CD4-positive, alpha-beta memory T cell (primary cell): ENCODE measurements at regions not wholly inside any gene's neighbourhood (a gene's known extent, or its start where the extent isn't known, plus 50 kb on each side); places are given as distances from the start of the nearest gene placed in this dataset.
"Not testable (repeated sequence)": the region's sequence is repeated elsewhere in the genome, so short reads cannot be mapped to it uniquely, and the experiment has no call there.

Source experiments
- CTCF ChIA-PET: fragments of 350-600 bp; sonication (Branson Sonifier 250); formaldehyde crosslinking; loops from one replicate; lab custom pipeline; 2021; ENCODE audit warnings: inconsistent platforms; ENCODE audit not compliant: partially characterized antibody; lab: Charles Lee
- POLR2A ChIA-PET: fragments of 350-600 bp; sonication (Branson Sonifier 250); formaldehyde crosslinking; loops from one replicate; lab custom pipeline; 2021; ENCODE audit not compliant: partially characterized antibody; lab: Charles Lee
- DNase-seq, 5 donors: peaks; one replicate each; pipeline versions ENCODE4 v3.0.0 to v3.0.0-alpha.2; 2020 to 2022; ENCODE audit warnings: mixed read lengths in 1 of 5
- H3K27ac ChIP-seq: one replicate; pipeline ENCODE4 v1.7.0; 2013; ENCODE audit warnings: low read depth, low read length
- H3K27me3 ChIP-seq: 2 replicates; pipeline ENCODE4 v1.7.0; 2013; ENCODE audit warnings: mild to moderate bottlenecking, low read length, moderate library complexity; ENCODE audit not compliant: insufficient read depth
- H3K36me3 ChIP-seq: 2 replicates; pipeline ENCODE4 v1.7.0; 2013; ENCODE audit warnings: mild to moderate bottlenecking, low read length, moderate library complexity; ENCODE audit not compliant: insufficient read depth
- H3K4me1 ChIP-seq: 2 replicates; pipeline ENCODE4 v1.7.0; 2013; ENCODE audit warnings: mild to moderate bottlenecking, low read length, moderate library complexity; ENCODE audit not compliant: insufficient read depth
- H3K4me3 ChIP-seq, 2 donors: one replicate each; pipeline ENCODE4 v1.7.0; 2013; ENCODE audit warnings: low read length in 2 of 2, mild to moderate bottlenecking in 1 of 2
- H3K9me3 ChIP-seq, 2 donors: one replicate each; pipeline ENCODE4 v1.7.0; 2013; ENCODE audit warnings: low read length in 2 of 2, control low read depth in 1 of 2; ENCODE audit not compliant: control insufficient read depth in 1 of 2
- H3K27ac Mint-ChIP-seq, 7 donors: one replicate each; pipeline ENCODE4 v1.8.0; 2020 to 2021; ENCODE audit warnings: mixed read lengths in 7 of 7, mild to moderate bottlenecking in 6 of 7, inconsistent platforms in 3 of 7, moderate library complexity in 3 of 7
- H3K27me3 Mint-ChIP-seq, 2 donors: one replicate each; pipeline ENCODE4 v1.8.0; 2020 to 2021; ENCODE audit warnings: mixed read lengths in 2 of 2
- H3K36me3 Mint-ChIP-seq, 2 donors: one replicate each; pipeline ENCODE4 v1.8.0; 2020 to 2021; ENCODE audit warnings: mixed read lengths in 2 of 2, inconsistent platforms in 1 of 2, mild to moderate bottlenecking in 1 of 2
- H3K4me1 Mint-ChIP-seq, 4 donors: one replicate each; pipeline ENCODE4 v1.8.0; 2020 to 2021; ENCODE audit warnings: mixed read lengths in 4 of 4, mild to moderate bottlenecking in 1 of 4
- H3K4me3 Mint-ChIP-seq, 8 donors: one replicate each; pipeline ENCODE4 v1.8.0; 2020 to 2021; ENCODE audit warnings: mixed read lengths in 8 of 8, mild to moderate bottlenecking in 7 of 8, moderate library complexity in 6 of 8, inconsistent platforms in 3 of 8
- H3K9me3 Mint-ChIP-seq, 8 donors: one replicate each; pipeline ENCODE4 v1.8.0; 2020 to 2021; ENCODE audit warnings: mixed read lengths in 8 of 8, mild to moderate bottlenecking in 5 of 8, inconsistent platforms in 3 of 8, moderate library complexity in 1 of 8
- intact Hi-C: fragments of 100-400 bp; cut with micrococcal nuclease; formaldehyde crosslinking; loops from one replicate; pipeline ENCODE4 v1.15.1; 2023

DNA sequence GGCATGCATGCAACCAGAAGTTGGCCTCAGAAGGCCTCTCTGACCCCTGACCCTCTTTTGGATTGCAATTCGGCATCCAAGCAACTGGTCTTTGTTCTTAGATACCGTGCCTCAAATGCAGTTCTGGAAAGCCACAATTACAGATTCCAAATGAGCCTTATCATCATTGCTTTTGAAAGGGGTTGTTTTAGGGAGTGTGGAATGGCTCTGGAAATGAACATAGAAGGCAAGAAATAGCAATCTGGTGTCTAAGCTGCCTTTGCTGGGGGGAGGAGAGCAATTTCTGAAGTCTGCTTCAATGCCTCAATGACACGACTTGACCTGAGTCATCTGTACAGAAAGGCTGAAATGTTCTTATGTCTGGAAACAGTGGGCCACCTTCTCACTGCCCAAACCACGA lies 250.1 kb downstream of the NUAK1 start:
- Histone ChIP-seq H3K9me3 (no peaks in the 10 kb centered on the region), H3K36me3 (no peaks in the 10 kb centered on the region), H3K27ac (no peak overlapping the region), H3K4me1 (no peaks in the 10 kb centered on the region), H3K4me3 (no peak overlapping the region), H3K27me3 (no peaks in the 10 kb centered on the region)
- Mint-ChIP-seq H3K36me3 (no peaks in the 10 kb centered on the region), H3K4me1 (no peaks in the 10 kb centered on the region), H3K27me3 (peaks cover 1 to 5% of the 10 kb centered on the region in 2 donors), H3K9me3 (peaks cover 0 to 2% (median 0%) of the 10 kb centered on the region in 8 donors), H3K27ac (no peak overlapping the region), H3K4me3 (no peak overlapping the region)
- ChIA-PET POLR2A (no interaction called here), CTCF (no interaction called here)
- DNase-seq, result no peak
- intact Hi-C loops, result no loop called here

DNA sequence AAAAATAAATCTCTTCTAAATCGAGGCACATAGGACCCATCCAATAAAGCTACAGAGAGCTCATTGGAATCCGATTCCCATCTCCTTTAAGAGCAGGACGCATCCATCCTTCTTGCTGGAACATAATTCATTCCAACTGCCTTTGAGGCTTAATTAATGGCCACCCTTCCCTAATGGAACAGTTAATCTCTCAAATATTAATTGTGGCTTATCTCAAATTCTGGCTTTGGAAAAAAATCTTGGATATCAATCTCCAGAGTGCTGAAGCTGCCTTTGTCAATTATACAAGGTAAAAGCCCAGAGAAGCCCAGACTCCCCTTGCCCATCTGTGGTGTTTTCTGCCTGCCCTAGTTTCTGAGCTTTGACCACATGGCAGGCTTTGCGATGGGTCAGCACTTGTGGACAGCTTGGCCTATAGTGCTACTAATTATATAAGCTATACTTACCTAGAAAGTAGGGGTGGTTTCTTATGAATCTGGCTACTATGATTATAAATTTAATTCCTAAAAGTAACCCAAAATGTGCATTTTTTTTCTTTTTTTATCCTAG lies 246.3 kb downstream of the NUAK1 start:
- no peak for DNase-seq
- no peak overlapping the region for H3K27ac Mint-ChIP-seq

DNA sequence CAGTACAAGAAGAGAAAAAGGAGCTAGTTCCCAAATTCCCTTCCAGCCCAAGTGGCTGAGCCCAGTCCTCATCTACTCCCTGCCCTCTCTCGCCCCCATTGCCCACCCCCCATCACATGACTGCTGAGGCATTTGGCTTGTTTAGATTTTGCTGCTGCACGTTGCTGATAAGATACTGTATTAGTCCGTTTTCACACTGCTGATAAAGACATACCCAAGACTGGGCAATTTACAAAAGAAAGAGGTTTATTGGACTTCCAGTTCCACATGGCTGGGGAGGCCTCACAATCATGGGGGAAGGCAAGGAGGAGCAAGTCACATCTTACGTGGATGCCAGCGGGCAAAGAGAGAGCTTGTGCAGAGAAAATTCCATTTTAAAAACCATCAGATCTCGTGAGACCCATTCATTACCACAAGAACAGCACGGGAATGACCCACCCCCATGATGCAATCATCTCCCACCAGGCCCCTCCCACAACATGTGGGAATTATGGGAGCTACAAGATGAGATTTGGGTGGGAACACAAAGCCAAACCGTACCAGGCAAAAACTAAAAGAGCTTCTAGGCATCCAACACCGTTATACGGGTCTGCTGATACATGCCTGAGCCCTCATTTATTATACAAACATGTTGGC lies 243.4 kb downstream of the NUAK1 start:
- H3K27me3 ChIP-seq, H3K4me1 Mint-ChIP-seq, H3K36me3 Mint-ChIP-seq, H3K27ac ChIP-seq, H3K4me1 ChIP-seq, POLR2A ChIA-PET, CTCF ChIA-PET, H3K9me3 ChIP-seq, H3K4me3 ChIP-seq, H3K9me3 Mint-ChIP-seq, H3K27me3 Mint-ChIP-seq, DNase-seq, H3K27ac Mint-ChIP-seq, H3K4me3 Mint-ChIP-seq, intact Hi-C loops, H3K36me3 ChIP-seq: not testable (repeated sequence)

More for the DNA sequence above, 246.3 kb downstream of the NUAK1 start:
- H3K4me1 ChIP-seq, result no peaks in the 10 kb centered on the region
- ChIA-PET POLR2A (no interaction called here), CTCF (no interaction called here)
- Mint-ChIP-seq H3K4me3 (no peak overlapping the region), H3K4me1 (no peaks in the 10 kb centered on the region), H3K36me3 (no peaks in the 10 kb centered on the region), H3K9me3 (peaks cover 0 to 3% (median 0%) of the 10 kb centered on the region in 8 donors), H3K27me3 (peaks cover 0 to 1% of the 10 kb centered on the region in 2 donors)
- intact Hi-C loops, result no loop called here
- H3K27ac ChIP-seq, result no peak overlapping the region
- no peak overlapping the region for H3K4me3 ChIP-seq
- H3K27me3 ChIP-seq, result no peaks in the 10 kb centered on the region
- H3K9me3 ChIP-seq, result no peaks in the 10 kb centered on the region
- no peaks in the 10 kb centered on the region for H3K36me3 ChIP-seq

DNA sequence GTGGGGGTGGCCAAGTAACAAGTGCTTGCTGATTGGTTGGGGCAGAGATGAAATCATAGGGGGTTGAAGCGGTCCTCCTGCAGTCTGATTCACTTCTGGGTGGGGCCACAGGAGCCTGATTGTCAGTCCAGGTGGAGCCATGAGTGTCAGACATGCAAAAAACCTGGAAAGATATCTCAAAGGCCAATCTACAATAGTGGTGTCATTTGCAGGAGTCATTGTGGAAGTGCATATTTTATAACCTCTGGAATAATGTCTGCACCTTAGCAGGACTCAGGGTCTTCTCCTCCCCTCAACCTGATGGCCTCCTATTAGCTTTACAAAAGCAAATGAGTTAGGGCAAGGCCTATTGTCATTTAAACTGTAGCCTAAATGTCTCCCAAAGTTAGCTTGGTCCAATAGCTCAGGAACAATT lies 241.4 kb downstream of the NUAK1 start:
- no peaks in the 10 kb centered on the region for H3K36me3 Mint-ChIP-seq
- no peaks in the 10 kb centered on the region for H3K4me1 Mint-ChIP-seq
- no peaks in the 10 kb centered on the region for H3K9me3 ChIP-seq
- CTCF ChIA-PET, result no interaction called here
- no peak for DNase-seq
- no peak overlapping the region for H3K4me3 ChIP-seq
- no peak overlapping the region for H3K27ac ChIP-seq
- no peaks in the 10 kb centered on the region for H3K36me3 ChIP-seq
- peaks cover 0 to 3% (median 0%) of the 10 kb centered on the region in 8 donors for H3K9me3 Mint-ChIP-seq
- no peak overlapping the region for H3K27ac Mint-ChIP-seq
- H3K4me1 ChIP-seq, result no peaks in the 10 kb centered on the region
- intact Hi-C loops, result no loop called here
- H3K4me3 Mint-ChIP-seq, result no peak overlapping the region
- no peaks in the 10 kb centered on the region for H3K27me3 Mint-ChIP-seq
- no peaks in the 10 kb centered on the region for H3K27me3 ChIP-seq
- POLR2A ChIA-PET, result no interaction called here

DNA sequence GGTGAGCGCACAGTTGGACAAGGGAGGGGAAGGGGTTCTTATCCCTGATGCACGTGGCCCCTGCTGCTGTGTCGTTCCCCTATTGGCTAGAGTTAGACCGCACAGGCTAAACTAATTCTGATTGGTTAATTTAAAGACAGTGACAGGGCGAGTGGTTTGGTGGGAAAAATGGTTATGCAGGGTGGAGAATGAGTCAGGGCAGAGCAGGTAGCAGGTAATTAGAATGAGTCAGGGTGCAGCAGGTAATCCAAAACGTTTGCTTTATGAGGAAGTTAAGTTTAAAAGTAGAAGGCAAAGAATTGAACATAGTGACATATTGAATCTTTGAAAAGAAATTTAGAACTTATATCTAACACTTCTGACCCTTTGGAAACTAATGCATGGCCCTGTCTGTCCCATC lies 240.5 kb downstream of the NUAK1 start:
- H3K27ac Mint-ChIP-seq, H3K36me3 Mint-ChIP-seq, intact Hi-C loops, CTCF ChIA-PET, H3K36me3 ChIP-seq, H3K4me3 Mint-ChIP-seq, H3K9me3 ChIP-seq, H3K27me3 ChIP-seq, H3K27me3 Mint-ChIP-seq, H3K4me1 Mint-ChIP-seq, H3K4me3 ChIP-seq, H3K27ac ChIP-seq, H3K9me3 Mint-ChIP-seq, H3K4me1 ChIP-seq, DNase-seq, POLR2A ChIA-PET: not testable (repeated sequence)

DNA sequence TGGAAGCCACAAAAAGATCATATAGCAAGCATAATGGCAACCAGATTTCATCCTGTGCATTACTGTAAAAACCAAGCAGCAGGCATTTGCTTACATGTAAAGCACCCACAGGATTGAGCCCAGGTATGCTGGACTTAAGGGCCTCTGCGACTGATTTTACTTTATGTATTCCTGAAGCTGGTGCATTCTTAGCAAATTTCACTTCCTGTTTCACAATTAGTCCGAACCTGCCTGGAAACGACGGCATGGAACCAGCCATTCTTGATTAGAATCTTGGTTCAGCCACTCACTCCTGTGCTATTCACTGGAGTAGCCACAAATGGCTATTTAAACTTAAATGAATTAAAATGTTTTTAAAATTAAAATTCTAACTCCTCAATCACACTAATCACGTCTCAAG lies 239.2 kb downstream of the NUAK1 start:
- H3K36me3 Mint-ChIP-seq, result no peaks in the 10 kb centered on the region
- H3K4me3 Mint-ChIP-seq, result no peak overlapping the region
- intact Hi-C loops, result no loop called here
- no peaks in the 10 kb centered on the region for H3K36me3 ChIP-seq
- DNase-seq, result no peak
- H3K4me1 ChIP-seq, result no peaks in the 10 kb centered on the region
- H3K4me1 Mint-ChIP-seq, result no peaks in the 10 kb centered on the region
- H3K27me3 ChIP-seq, result no peaks in the 10 kb centered on the region
- ChIA-PET CTCF (no interaction called here), POLR2A (no interaction called here)
- H3K4me3 ChIP-seq, result no peak overlapping the region
- H3K27me3 Mint-ChIP-seq, result no peaks in the 10 kb centered on the region
- peaks cover 0 to 3% (median 0%) of the 10 kb centered on the region in 8 donors for H3K9me3 Mint-ChIP-seq
- no peak overlapping the region for H3K27ac Mint-ChIP-seq
- no peaks in the 10 kb centered on the region for H3K9me3 ChIP-seq
- H3K27ac ChIP-seq, result no peak overlapping the region

DNA sequence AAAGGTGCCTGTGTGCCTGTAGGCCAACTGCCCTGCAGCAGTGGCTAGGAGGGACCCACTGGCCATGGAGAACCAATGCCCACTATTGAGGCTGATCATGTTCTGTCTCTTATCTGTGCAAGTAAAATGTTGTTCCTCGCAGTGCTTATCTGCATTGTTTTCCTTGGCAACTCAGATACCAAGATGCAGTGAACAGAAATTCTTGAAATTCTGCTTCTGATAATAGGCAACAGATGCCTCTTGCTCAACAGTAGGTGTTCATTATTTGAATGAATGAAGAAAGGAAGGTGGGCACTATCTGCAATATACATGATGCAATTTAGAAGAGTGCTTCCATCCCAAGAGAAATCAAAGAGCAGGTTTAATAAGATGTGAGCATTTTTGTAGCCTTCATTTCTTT lies 232.2 kb downstream of the NUAK1 start:
- Mint-ChIP-seq H3K27ac (no peak overlapping the region), H3K27me3 (no peaks in the 10 kb centered on the region), H3K9me3 (peaks cover 0 to 3% (median 0%) of the 10 kb centered on the region in 8 donors), H3K4me1 (no peaks in the 10 kb centered on the region), H3K36me3 (no peaks in the 10 kb centered on the region), H3K4me3 (no peak overlapping the region)
- Histone ChIP-seq H3K9me3 (no peaks in the 10 kb centered on the region), H3K27me3 (no peaks in the 10 kb centered on the region), H3K27ac (no peak overlapping the region), H3K4me1 (no peaks in the 10 kb centered on the region), H3K4me3 (no peak overlapping the region), H3K36me3 (no peaks in the 10 kb centered on the region)
- ChIA-PET POLR2A (no interaction called here), CTCF (no interaction called here)
- DNase-seq, result no peak
- intact Hi-C loops, result no loop called here
